ENCODE measurements at regions not wholly inside any gene's neighbourhood (a gene's known extent, or its start where the extent isn't known, plus 50 kb on each side); places are given as distances from the start of the nearest gene placed in this dataset.

GRCh38 chr22:47990481-47990880 lies 1228.0 kb downstream of the TBC1D22A start:
- no peak for DNase-seq

GRCh38 chr22:47987885-47988515 lies 1225.5 kb downstream of the TBC1D22A start:
- DNase-seq, result no peak

DNA sequence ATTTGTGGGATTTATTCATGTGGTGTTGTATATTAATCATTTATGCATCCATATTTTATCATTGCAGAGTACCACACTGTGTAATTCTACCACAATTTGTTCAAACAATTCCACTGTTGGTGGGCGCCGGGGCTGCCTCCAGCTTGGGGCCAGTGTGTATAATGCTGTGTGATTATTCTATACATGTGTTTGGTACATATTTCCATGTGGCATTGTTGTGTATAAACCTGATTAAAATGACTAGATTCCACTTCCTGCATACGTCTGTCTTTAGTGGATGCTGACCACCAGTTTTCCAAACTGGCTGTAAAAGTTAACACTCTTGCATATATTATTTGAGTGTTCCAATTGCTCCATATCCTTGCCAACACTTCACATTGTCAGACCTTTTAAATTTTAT lies 1213.8 kb downstream of the TBC1D22A start:
- DNase-seq, result no peak

DNA sequence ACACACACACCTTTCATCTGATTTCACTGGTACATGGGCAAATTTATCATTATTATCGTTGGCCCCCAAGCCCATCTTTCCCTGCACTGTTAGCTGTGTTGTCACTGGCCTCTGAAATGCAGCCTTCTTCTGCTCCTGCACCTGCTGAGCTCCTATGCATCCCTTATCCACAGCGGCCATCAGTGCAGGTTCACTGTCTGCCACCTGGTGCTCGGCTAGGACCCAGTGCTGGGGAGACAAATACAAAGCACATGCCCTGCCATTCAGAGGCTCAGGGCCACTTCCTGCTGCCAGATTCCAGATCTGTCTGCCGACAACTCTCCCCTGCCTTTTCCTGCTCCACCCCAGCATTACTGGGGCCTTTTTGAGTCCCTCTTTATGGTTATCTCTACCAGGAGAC lies 1205.4 kb downstream of the TBC1D22A start:
- no peak for DNase-seq

GRCh38 chr22:47966316-47966715 lies 1203.9 kb downstream of the TBC1D22A start:
- DNase-seq, result no peak

DNA sequence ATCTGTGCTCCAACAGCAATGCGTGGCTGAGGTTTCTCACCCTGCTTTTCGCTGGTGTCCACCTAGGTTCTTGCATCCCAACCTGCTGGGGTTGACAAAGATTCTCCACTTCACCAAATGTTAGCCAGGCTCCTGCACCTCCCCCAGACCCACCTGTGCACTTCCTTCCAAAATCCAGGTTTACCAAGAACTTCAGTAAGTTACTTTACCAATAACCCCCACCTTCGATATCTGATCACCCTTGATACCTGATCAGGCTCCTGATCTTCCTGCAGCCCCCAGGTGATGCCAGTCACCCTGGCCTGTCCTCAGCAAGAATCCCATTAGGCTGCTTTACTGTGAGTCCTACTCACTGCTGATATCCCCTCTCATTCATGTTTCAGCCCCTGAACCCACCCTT lies 1203.4 kb downstream of the TBC1D22A start:
- no peak for DNase-seq

DNA sequence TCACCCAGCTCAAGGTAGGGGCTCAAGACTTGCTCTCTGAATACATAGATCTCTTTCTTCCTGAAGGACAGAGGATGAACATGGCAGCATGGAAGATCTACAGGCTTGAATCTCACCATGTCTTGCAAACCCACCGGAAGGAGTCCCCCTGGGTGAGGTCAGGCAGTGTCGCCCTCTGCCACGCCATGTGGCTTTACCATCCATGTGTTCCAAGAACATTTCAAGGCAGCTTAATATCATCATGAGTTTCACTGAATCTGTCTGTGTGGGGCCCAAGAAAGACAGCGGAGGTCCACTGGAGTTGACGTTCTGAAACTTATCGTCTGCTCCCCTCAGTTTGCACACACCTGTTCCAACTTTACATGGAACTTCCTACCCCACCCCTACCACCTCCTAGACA lies 1202.6 kb downstream of the TBC1D22A start:
- DNase-seq, result no peak

DNA sequence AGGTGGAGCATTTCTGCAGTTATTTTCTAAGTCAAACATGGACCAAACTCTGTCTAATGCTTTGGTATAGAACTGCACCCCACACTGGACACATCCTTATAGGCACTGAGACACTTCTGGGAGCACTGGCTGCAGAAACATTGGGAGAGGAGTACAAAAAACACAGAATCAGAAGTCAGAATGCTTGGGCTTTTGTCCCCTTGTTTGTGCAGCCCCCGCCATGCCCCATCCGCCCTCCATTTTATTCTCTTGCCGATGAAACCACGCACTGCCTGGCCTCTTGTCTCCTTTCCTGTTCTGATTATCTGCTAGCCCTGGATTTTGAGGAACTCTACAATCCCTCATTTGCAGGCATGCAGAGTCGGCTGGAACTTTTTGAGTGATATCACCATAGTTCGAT lies 1201.2 kb downstream of the TBC1D22A start:
- DNase-seq, result no peak

- no peak for DNase-seq
Measured at GRCh38 chr22:47957649-47958048, 1195.2 kb downstream of the TBC1D22A start.

- no peak for DNase-seq
Measured at GRCh38 chr22:47954107-47954506, 1191.7 kb downstream of the TBC1D22A start.

DNA sequence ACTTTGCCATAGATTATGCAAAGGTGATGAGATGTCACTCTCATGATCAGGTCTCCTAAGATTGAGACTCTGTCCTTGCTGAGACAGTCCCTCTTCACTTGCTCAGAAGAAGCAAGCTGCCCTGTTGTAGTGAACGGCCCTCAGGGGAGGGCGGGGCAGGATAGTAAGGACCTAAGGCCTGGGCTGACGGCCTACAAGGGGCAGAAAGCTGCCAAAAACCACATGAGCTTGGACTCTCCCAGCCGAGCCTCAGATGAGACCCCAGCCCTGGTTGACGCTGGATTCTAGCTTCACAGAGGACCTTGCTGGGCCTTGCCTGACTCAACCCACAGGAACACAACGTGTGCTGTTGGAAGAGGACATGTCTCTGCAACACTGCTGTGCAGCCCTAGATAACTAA lies 1182.5 kb downstream of the TBC1D22A start:
- DNase-seq, result no peak

- DNase-seq, result no peak
Measured at GRCh38 chr22:47943729-47944700, 1181.6 kb downstream of the TBC1D22A start.

DNA sequence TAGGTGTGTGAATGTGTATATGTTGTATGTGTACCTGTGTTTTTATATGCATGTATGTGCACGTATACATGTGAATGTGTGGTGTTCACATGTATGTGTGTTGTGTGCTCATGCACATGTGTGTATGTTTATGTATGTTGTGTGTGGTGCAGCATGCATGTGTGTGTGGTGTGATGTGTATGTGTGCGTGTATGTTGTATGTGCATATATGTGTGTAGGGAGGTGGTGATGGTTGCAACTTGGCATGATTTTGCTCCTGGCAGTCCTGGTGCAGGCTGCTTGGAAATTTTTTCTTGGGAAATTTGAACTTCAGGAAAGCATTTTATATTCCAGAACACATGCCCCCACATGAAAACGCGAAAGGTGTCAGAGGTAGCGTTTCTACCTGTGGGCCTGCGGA lies 1177.8 kb downstream of the TBC1D22A start:
- no peak for DNase-seq

DNA sequence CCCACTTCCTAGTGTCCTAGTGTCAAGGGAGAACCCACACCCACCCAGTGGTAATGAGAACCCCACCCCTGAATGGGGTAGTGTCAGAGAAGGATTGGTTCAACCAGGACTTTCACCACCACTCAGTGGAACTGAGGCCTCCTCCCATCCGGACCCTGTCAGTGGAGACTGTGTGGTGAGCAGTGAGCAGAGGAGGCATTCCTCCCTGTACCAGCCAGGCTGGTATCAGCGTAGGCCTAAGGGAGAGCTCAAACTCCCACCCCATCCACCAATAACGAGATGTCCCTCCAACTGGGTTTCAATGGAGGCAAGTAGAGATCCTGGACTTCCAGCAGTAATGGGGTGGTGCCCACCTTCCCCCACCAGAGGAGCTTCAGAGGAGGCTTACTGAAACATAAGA lies 1171.4 kb downstream of the TBC1D22A start:
- no peak for DNase-seq

DNA sequence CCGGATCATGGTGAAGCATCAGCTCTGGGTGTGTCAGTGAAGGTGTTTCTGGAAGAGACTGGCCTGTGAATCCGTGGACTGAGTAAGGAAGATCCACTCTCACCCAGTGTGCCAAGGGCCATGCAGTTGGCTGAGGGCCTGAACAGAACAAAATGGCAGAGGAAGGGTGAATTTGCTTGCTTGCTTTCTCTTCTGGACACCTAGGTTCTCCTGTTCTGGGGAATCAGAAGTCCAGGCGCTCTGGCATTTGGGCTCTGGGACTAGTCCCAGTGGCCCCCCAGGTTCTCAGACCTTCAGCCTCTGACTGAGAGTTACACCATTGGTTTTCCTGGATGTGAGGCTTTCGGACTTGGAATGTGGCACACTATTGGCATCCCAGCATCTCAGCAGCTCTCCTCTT lies 1170.8 kb downstream of the TBC1D22A start:
- no peak for DNase-seq

DNA sequence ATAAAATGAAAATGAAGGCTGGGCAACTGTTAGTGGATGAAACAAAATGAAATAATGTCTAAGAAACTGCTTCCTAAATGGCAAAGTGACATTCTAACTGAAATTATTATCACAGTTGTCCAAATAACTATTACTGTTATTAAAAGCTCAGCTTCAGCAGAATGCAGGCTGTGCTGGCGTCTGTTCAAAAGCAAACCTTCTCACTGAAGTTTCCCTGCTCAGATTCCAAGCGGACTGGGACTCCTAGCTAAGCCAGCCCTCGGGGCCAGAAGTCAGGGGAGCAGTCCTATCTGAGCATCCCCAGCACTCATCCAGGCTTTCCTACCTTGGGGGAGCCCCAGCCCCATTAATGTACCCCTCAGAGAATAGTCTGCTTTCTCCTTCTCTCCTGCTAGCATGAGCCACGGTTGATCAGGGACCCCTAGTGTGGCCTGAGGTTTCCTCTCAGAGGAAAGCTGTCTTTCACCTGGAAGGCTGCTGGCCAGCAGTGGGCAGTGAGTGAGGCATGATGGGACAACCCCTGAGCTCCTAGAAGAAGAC lies 1167.3 kb downstream of the TBC1D22A start:
- no peak for DNase-seq

DNA sequence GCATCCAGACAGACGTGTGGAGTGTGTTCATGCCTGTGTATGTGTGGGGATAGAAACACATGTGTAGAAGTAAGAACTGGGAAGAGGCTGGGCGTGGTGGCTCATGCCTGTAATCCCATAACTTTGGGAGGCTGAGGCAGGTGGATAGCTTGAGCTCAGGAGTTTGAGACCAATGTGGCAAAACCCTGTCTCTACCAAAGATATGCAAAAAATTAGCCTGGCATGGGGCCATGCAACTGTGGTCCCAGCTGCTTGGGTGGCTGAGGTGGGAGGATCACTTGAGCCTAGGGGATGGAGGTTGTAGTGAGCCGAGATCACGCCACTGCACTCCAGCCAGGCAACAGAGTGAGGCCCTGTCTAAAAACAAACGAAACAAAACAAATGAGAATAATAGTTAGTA lies 1166.6 kb downstream of the TBC1D22A start:
- no peak for DNase-seq

- DNase-seq, result no peak
Measured at GRCh38 chr22:47928631-47929030, 1166.2 kb downstream of the TBC1D22A start.

GRCh38 chr22:47927648-47928210 lies 1165.3 kb downstream of the TBC1D22A start:
- DNase-seq, result no peak

GRCh38 chr22:47923011-47923427 lies 1160.6 kb downstream of the TBC1D22A start:
- DNase-seq, result no peak

GRCh38 chr22:47921906-47922305 lies 1159.5 kb downstream of the TBC1D22A start:
- no peak for DNase-seq

DNA sequence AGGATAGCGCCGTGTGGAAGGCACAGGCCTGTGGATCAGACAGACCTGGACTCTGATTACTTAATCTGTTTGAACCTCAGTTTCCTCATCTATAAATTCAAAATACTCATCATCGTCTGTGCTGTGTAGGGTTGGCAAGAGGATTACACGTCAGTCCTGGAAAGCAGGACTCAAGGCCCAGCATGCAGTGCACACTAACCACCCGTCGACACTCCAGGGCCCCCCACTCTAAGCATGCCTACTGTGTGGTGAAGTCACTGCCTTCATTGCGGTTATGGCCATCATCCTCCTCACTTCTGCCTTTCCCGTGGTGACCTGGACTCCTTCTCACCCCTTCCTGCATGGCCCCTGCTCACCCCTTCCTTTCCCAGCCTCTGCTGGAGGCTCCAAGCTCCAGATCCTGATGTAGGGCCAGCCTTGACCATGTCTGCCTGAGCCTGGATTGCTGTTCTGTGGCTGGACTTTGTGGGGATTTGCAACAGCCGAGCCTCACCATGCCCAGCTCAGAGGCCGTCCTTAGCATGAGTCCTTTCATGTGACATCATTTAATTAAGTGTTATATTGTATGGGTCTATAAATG lies 1158.0 kb downstream of the TBC1D22A start:
- DNase-seq, result no peak

DNA sequence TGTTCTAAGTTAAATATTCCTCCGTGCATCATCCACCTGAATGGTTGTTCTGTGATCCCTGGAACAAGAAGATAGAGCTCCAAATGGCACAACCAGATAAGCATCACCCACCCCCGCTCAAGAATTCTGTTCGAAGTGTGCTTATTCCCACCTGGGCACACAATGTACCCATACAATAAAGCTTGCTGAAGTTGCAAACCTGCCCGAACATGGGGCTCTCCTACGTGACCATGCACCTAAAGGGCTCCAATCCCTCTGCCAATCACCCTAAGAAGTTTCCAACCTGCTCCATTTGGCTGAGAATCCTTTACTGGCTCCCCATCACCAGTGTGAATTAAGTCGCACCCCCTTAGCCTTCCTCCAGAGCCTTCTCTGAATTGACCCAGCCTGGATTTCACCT lies 1157.4 kb downstream of the TBC1D22A start:
- no peak for DNase-seq
